ENCODE measurements at regions not wholly inside any gene's neighbourhood (a gene's known extent, or its start where the extent isn't known, plus 50 kb on each side); places are given as distances from the start of the nearest gene placed in this dataset.

DNA sequence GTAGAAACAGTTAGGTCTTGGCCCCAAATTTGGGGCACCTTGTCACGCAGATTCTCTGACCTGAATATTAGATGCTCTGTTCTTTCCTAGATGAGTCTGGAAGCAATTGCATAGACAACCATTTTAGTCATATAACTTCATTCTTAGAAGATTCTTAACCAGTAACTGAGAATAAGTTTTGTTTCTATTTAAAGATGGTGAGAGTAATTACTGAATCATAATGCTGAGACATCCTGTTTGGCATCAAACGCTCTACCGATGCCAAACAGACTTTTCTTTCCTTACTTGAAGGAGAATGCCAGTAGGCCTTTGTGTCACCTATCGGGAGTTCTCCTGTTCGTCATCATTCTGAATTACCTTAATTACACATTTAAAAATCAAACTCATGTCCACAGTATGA is 131.6 kb upstream of the ID4 start:
- ChIA-PET CTCF (ENCODE audit: low intra/inter-chr PET ratio) (no interaction called here), POLR2A (interaction anchor here (2.1 kb wide), 1 partner anchor 13 kb away, joined by 4 read pairs; no protein-coding TSS in a partner anchor)
- H3K4me2 ChIP-seq (ENCODE audit: insufficient read depth, low read length) = no peak overlapping the region
- ATAC-seq = no peak
- TF ChIP-seq RBM22 (IDR thresholded peaks at IDR 0.05; ENCODE audit: low read depth, low read length, poor library complexity, severe bottlenecking) (no peak), CBFA2T2 (conservative IDR thresholded peaks at IDR 0.05) (no peak), ZNF583 (CRISPR knock-in tag; IDR thresholded peaks at IDR 0.05) (no peak), NFATC3 (IDR thresholded peaks at IDR 0.05) (no peak), HCFC1 (IDR thresholded peaks at IDR 0.05; ENCODE audit: low read depth, low read length) (no peak), KLF1 (tag; IDR thresholded peaks at IDR 0.05) (no peak), ESRRB (CRISPR knock-in tag; IDR thresholded peaks at IDR 0.05; ENCODE audit: borderline replicate concordance) (no peak), DMBX1 (CRISPR knock-in tag; IDR thresholded peaks at IDR 0.05; ENCODE audit: borderline replicate concordance) (no peak), HNRNPH1 (optimal IDR thresholded peaks at IDR 0.05; ENCODE audit: low read depth, low read length) (no peak)
- TF ChIP-seq, protein P1, sequence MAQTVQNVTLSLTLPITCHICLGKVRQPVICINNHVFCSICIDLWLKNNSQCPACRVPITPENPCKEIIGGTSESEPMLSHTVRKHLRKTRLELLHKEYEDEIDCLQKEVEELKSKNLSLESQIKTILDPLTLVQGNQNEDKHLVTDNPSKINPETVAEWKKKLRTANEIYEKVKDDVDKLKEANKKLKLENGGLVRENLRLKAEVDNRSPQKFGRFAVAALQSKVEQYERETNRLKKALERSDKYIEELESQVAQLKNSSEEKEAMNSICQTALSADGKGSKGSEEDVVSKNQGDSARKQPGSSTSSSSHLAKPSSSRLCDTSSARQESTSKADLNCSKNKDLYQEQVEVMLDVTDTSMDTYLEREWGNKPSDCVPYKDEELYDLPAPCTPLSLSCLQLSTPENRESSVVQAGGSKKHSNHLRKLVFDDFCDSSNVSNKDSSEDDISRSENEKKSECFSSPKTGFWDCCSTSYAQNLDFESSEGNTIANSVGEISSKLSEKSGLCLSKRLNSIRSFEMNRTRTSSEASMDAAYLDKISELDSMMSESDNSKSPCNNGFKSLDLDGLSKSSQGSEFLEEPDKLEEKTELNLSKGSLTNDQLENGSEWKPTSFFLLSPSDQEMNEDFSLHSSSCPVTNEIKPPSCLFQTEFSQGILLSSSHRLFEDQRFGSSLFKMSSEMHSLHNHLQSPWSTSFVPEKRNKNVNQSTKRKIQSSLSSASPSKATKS (CRISPR knock-in tag; IDR thresholded peaks at IDR 0.05) = no peak
- no peaks in the 10 kb centered on the region for H3K79me2 ChIP-seq (ENCODE audit: control insufficient read depth, insufficient read depth, low read length)
- H4K20me1 ChIP-seq (replicated peaks; ENCODE audit: control insufficient read depth, insufficient read depth, low read length) = no peaks in the 10 kb centered on the region
- under 1% methylated on average over 5 of the region's 5 CpGs for WGBS (ENCODE audit: insufficient coverage, low coverage, missing lambda C conversion rate)
- BruUV-seq (replicated peaks) = no TSS peak
- H3K4me1 ChIP-seq (replicated peaks in 1 of 2; ENCODE audit: control insufficient read depth in 2 of 2, insufficient read depth in 2 of 2, low read length in 2 of 2) = no peaks in the 10 kb centered on the region
- no peak for DNase-seq (ENCODE audit: extremely low read depth in 1 of 4, low spot score in 3 of 4)
- H3K4me3 ChIP-seq = no peak overlapping the region
- H3K27ac ChIP-seq (ENCODE audit: extremely low read depth, low read depth, low read length) = no peak overlapping the region
- no peaks in the 10 kb centered on the region for H3K9me1 ChIP-seq (ENCODE audit: control insufficient read depth, insufficient read depth, low read length)
- no peaks in the 10 kb centered on the region for H3K36me3 ChIP-seq (ENCODE audit: control insufficient read depth, insufficient read depth, low read length)
- H3K9ac ChIP-seq (ENCODE audit: insufficient read depth in 1 of 2, low read depth in 2 of 2, low read length in 2 of 2) = no peak overlapping the region
- intact Hi-C loops (cut with micrococcal nuclease) (no loop called here), in situ Hi-C loops (cut with MboI) (no loop called here)
- no peak for FAIRE-seq
- no peaks in the 10 kb centered on the region for H3K9me3 ChIP-seq (replicated peaks; ENCODE audit: control insufficient read depth, insufficient read depth, low read depth, low read length)
- no peaks in the 10 kb centered on the region for H3K27me3 ChIP-seq (ENCODE audit: control insufficient read depth in 2 of 2, insufficient read depth in 2 of 2, low read length in 2 of 2)
- no peak overlapping the region for H2AFZ ChIP-seq (ENCODE audit: low read depth, low read length)
